GM21786 (cell line): ENCODE measurements at regions not wholly inside any gene's neighbourhood (a gene's known extent, or its start where the extent isn't known, plus 50 kb on each side); places are given as distances from the start of the nearest gene placed in this dataset.
"Not testable (repeated sequence)": the region's sequence is repeated elsewhere in the genome, so short reads cannot be mapped to it uniquely, and the experiment has no call there.

Experiments
- ATAC-seq: cut with Tn5 transposase; IDR thresholded peaks from one replicate; pipeline ENCODE4 v1.9.1; 2021; ENCODE audit not compliant: unreplicated experiment

- ATAC-seq, result not testable (repeated sequence)
Measured at GRCh38 chr1:143845193-143845592, 126.6 kb downstream of the FAM72C start.

- not testable (repeated sequence) for ATAC-seq
Measured at GRCh38 chr1:143842058-143842457, 129.7 kb downstream of the FAM72C start.

- ATAC-seq, result not testable (repeated sequence)
Measured at GRCh38 chr1:143839182-143839581, 132.6 kb downstream of the FAM72C start.

GRCh38 chr1:143838598-143838929, 133.2 kb downstream of the FAM72C start:
- ATAC-seq, result not testable (repeated sequence)

- ATAC-seq, result not testable (repeated sequence)
Measured at GRCh38 chr1:143837924-143838597, 133.7 kb downstream of the FAM72C start.

- ATAC-seq, result not testable (repeated sequence)
Measured at GRCh38 chr1:143833376-143833775, 138.4 kb downstream of the FAM72C start.

GRCh38 chr1:143832379-143832716, 139.4 kb downstream of the FAM72C start:
- ATAC-seq, result not testable (repeated sequence)

GRCh38 chr1:143831479-143832378, 140.1 kb downstream of the FAM72C start:
- ATAC-seq, result not testable (repeated sequence)

- ATAC-seq, result not testable (repeated sequence)
Measured at GRCh38 chr1:143826162-143826561, 145.6 kb downstream of the FAM72C start.

- not testable (repeated sequence) for ATAC-seq
Measured at GRCh38 chr1:143824266-143824665, 147.5 kb downstream of the FAM72C start.

- ATAC-seq, result not testable (repeated sequence)
Measured at GRCh38 chr1:143820058-143820457, 151.7 kb downstream of the FAM72C start.

- not testable (repeated sequence) for ATAC-seq
Measured at GRCh38 chr1:143816369-143816768, 155.4 kb downstream of the FAM72C start.

- not testable (repeated sequence) for ATAC-seq
Measured at GRCh38 chr1:143805374-143805773, 166.4 kb downstream of the FAM72C start.

GRCh38 chr1:143804707-143805356, 167.0 kb downstream of the FAM72C start:
- not testable (repeated sequence) for ATAC-seq

- not testable (repeated sequence) for ATAC-seq
Measured at GRCh38 chr1:143803927-143804411, 167.8 kb downstream of the FAM72C start.

- ATAC-seq, result not testable (repeated sequence)
Measured at GRCh38 chr1:143803095-143803494, 168.7 kb downstream of the FAM72C start.

- ATAC-seq, result not testable (repeated sequence)
Measured at GRCh38 chr1:143799568-143800187, 172.1 kb downstream of the FAM72C start.

GRCh38 chr1:143796369-143796768, 175.4 kb downstream of the FAM72C start:
- ATAC-seq, result not testable (repeated sequence)

- not testable (repeated sequence) for ATAC-seq
Measured at GRCh38 chr1:143792047-143792937, 179.5 kb downstream of the FAM72C start.

- ATAC-seq, result not testable (repeated sequence)
Measured at GRCh38 chr1:143786381-143786780, 185.4 kb downstream of the FAM72C start.
